HG03442 (cell line): ENCODE measurements at regions not wholly inside any gene's neighbourhood (a gene's known extent, or its start where the extent isn't known, plus 50 kb on each side); places are given as distances from the start of the nearest gene placed in this dataset.
"Not testable (repeated sequence)": the region's sequence is repeated elsewhere in the genome, so short reads cannot be mapped to it uniquely, and the experiment has no call there.

Experiments
- ATAC-seq: cut with Tn5 transposase; IDR thresholded peaks from one replicate; pipeline ENCODE4 v1.9.1; 2021; ENCODE audit warnings: mild to moderate bottlenecking, moderate library complexity; ENCODE audit not compliant: unreplicated experiment

- ATAC-seq: no peak
These were observed 239.8 kb upstream of the ZEB2 start for GRCh38 chr2:144759746-144760145.

- not testable (repeated sequence) for ATAC-seq
These were observed 238.3 kb upstream of the ZEB2 start for GRCh38 chr2:144758196-144758595.

- no peak for ATAC-seq
These were observed 233.5 kb upstream of the ZEB2 start for GRCh38 chr2:144753416-144753815.

- ATAC-seq: no peak
These were observed 231.4 kb upstream of the ZEB2 start for GRCh38 chr2:144751142-144751905.

GRCh38 chr2:144749188-144749587 lies 229.3 kb upstream of the ZEB2 start:
- ATAC-seq: no peak

DNA sequence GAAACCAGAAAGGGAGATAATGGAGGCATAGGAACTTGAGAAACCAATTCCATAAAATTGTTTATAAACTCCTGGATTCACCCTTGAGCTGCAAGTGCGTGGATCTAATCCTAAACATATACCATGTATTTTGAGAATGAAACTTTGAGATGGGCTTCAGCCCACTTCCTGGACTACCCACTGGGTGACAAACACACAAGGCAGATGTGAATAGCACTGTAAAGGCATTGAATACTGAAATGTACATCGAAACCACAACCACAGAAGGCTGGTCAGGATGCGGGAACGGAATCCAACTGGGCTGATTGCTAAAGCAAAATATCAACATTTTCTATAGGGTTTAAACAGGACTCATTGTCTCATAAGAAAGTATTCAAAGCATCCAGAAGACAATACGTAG lies 228.5 kb upstream of the ZEB2 start:
- no peak for ATAC-seq

GRCh38 chr2:144747571-144747970 lies 227.7 kb upstream of the ZEB2 start:
- ATAC-seq: no peak

DNA sequence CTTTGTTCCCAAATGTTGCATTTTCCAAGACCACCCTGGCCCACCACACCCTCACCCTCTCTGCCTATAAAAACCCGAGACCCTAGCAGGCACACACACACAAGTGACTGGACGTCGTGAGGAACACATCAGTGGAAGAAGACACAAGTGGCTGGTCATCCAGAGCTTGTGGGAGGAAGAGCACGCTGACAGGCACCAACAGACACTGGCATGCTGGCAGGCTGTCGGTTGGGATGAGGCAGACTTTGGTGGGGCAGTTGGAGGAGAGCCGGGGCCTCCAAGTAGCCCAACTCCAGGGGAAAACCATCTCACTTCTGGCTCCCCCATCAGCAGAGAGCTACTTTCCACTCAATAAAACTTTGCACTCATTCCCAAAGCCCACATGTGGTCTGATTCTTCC lies 225.5 kb upstream of the ZEB2 start:
- ATAC-seq: no peak

DNA sequence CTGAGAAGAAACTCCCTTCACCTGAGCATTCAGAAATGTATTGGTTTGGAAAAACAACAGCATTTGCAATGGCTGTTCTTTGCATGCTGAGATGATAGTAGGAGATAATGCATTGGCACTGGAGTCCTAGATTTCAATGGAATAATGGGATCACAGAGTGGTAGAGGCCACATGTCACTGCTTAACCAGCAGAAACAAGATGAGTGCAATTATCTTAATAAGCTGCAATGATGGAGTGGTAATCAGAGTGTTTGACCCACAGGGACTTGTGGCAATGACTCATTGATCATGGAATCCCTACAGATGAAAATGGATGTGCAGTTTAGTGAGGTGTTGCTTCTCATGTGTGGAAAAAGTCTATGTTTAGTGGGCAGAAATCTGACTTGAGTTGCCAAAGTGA lies 218.8 kb upstream of the ZEB2 start:
- no peak for ATAC-seq

GRCh38 chr2:144730711-144731110 lies 210.8 kb upstream of the ZEB2 start:
- ATAC-seq: no peak

DNA sequence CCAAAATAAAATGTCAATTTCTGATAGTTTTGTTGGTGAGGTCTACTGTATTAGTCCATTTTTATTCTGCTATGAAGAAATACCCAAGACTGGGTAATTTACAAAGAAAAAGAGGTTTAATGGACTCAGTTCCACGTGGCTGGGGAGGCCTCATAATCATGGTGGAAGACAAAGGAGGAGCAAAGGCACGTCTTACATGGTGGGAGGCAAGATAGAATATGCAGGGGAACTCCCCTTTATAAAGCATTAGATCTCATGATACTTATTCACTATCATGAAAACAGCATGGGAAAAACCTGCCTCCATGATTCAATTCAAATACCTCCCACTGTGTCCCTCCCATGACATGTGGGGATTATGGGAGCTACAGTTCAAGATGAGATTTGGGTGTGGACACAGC lies 204.5 kb upstream of the ZEB2 start:
- ATAC-seq: not testable (repeated sequence)

DNA sequence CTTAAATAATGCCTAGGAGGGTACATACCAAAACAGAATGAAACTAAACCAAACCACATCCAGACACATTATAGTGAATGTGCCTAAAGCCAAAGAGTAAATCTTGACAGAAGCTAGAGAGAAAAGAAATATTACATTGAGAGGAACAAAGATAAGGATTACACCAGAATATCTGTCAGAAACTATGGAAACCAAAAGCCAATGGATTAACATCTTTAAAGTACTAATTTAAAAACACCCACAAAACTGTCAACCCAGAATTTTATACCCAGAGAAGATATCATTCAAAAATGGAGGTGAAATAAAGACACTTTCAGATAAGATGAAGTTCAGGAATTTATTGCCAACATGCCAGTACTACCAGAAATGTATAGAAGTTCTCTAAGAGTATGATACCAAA lies 198.5 kb upstream of the ZEB2 start:
- no peak for ATAC-seq

DNA sequence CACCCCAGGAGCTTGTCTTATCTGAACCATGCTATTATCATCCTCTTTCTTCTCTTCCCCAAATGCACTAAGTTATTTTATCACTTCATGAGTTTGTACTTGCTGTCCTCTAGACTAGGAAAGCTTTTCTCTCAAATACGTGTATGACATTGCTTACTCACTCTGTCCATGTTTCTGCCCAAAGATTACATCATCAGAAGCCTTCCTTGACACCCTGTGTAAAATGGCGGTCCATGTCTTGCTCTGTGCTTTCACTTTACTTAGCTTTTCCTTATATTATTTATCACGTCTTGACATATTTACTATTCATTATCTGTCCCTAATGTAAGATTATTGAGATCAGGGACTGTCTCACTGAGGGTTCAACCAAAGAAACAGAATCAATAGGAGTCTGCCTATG lies 196.1 kb upstream of the ZEB2 start:
- no peak for ATAC-seq

- ATAC-seq: no peak
These were observed 193.5 kb upstream of the ZEB2 start for GRCh38 chr2:144713410-144713809.

- no peak for ATAC-seq
These were observed 192.6 kb upstream of the ZEB2 start for GRCh38 chr2:144712550-144712940.

GRCh38 chr2:144711630-144712549 lies 192.0 kb upstream of the ZEB2 start:
- ATAC-seq: no peak

DNA sequence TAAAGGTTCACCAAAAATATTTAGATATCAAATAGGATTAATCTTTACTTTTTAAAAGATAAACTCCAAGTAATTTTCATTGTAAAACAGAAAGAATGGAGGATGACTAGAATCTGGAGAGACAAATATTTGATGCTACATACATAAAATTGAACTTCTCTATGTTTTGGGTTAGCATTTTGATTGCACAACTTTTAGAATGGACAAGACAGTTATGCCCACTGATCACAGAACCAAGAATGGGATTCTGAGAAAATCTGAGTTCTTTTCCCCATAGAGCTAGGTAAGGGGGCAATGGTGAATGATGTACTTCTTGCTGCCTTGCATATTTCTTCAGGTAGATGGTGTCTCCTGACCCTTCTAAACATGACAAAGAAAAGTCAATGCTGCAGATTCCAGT lies 191.2 kb upstream of the ZEB2 start:
- no peak for ATAC-seq

- ATAC-seq: no peak
These were observed 188.7 kb upstream of the ZEB2 start for GRCh38 chr2:144708626-144709025.

- no peak for ATAC-seq
These were observed 187.9 kb upstream of the ZEB2 start for GRCh38 chr2:144707736-144708326.

- ATAC-seq: no peak
These were observed 186.7 kb upstream of the ZEB2 start for GRCh38 chr2:144706647-144707046.

- no peak for ATAC-seq
These were observed 185.7 kb upstream of the ZEB2 start for GRCh38 chr2:144705328-144706245.
